H9 (cell line): ENCODE measurements at regions not wholly inside any gene's neighbourhood (a gene's known extent, or its start where the extent isn't known, plus 50 kb on each side); places are given as distances from the start of the nearest gene placed in this dataset.

Source experiments
- DNase-seq: peaks from one replicate; pipeline ENCODE4 v3.0.0-alpha.2; 2017
- H2AFZ ChIP-seq: one replicate; pipeline ENCODE4 v1.6.1; 2013; ENCODE audit warnings: mild to moderate bottlenecking, low read length, control low read depth, moderate library complexity
- H2AK5ac ChIP-seq: 2 replicates; pipeline ENCODE4 v1.6.1; 2013; ENCODE audit warnings: low read length, control low read depth, mixed read lengths; ENCODE audit not compliant: insufficient read length
- H2BK120ac ChIP-seq: one replicate; pipeline ENCODE4 v1.6.1; 2013; ENCODE audit warnings: low read depth, mild to moderate bottlenecking, low read length, control low read depth, inconsistent platforms; ENCODE audit not compliant: poor library complexity, severe bottlenecking
- H2BK12ac ChIP-seq: 2 replicates; pipeline ENCODE4 v1.6.1; 2013; ENCODE audit warnings: low read length, control low read depth, mixed read lengths, low read depth; ENCODE audit not compliant: insufficient read length
- H2BK15ac ChIP-seq: 2 replicates; pipeline ENCODE4 v1.6.1; 2013; ENCODE audit warnings: low read depth, low read length, control low read depth
- H2BK20ac ChIP-seq: one replicate; pipeline ENCODE4 v1.6.1; 2013; ENCODE audit warnings: low read depth, mild to moderate bottlenecking, low read length, control low read depth, inconsistent platforms; ENCODE audit not compliant: poor library complexity, severe bottlenecking
- H2BK5ac ChIP-seq: 2 replicates; pipeline ENCODE4 v1.6.1; 2013; ENCODE audit warnings: low read length, control low read depth, mixed read lengths; ENCODE audit not compliant: insufficient read length
- H3K14ac ChIP-seq: 2 replicates; pipeline ENCODE4 v1.6.1; 2013; ENCODE audit warnings: low read length, control low read depth; ENCODE audit not compliant: insufficient read depth
- H3K18ac ChIP-seq: 2 replicates; pipeline ENCODE4 v1.6.1; 2013; ENCODE audit warnings: low read depth, mild to moderate bottlenecking, mixed read lengths, low read length, control low read depth; ENCODE audit not compliant: insufficient read length
- H3K23ac ChIP-seq: 2 replicates; pipeline ENCODE4 v1.6.1; 2013; ENCODE audit warnings: low read length, control low read depth, mixed read lengths, low read depth; ENCODE audit not compliant: insufficient read length
- H3K23me2 ChIP-seq: 2 replicates; pipeline ENCODE4 v1.6.1; 2013; ENCODE audit warnings: low read depth, mild to moderate bottlenecking, mixed read lengths, low read length, control low read depth; ENCODE audit not compliant: insufficient read length, poor library complexity, severe bottlenecking
- H3K27ac ChIP-seq: 2 replicates; pipeline ENCODE4 v1.5.1; 2013; ENCODE audit warnings: low read length, control low read depth, mixed read lengths, low read depth; ENCODE audit not compliant: insufficient read length
- H3K27me3 ChIP-seq: 2 replicates; pipeline ENCODE4 v1.6.1; 2013; ENCODE audit warnings: low read length, control low read depth, inconsistent platforms; ENCODE audit not compliant: insufficient read depth
- H3K4ac ChIP-seq: 2 replicates; pipeline ENCODE4 v1.6.1; 2013; ENCODE audit warnings: low read depth, mild to moderate bottlenecking, control low read depth, inconsistent platforms, low read length, moderate library complexity
- H3K4me1 ChIP-seq: 2 replicates; pipeline ENCODE4 v1.6.1; 2013; ENCODE audit warnings: low read length, control low read depth, inconsistent platforms; ENCODE audit not compliant: insufficient read depth
- H3K4me2 ChIP-seq: 2 replicates; pipeline ENCODE4 v1.6.1; 2013; ENCODE audit warnings: low read length, control low read depth, mixed read lengths; ENCODE audit not compliant: insufficient read length, insufficient read depth
- H3K56ac ChIP-seq: 2 replicates; pipeline ENCODE4 v1.6.1; 2013; ENCODE audit warnings: low read depth, mild to moderate bottlenecking, mixed read lengths, low read length, control low read depth; ENCODE audit not compliant: insufficient read length
- H3K79me1 ChIP-seq: 2 replicates; pipeline ENCODE4 v1.6.1; 2013; ENCODE audit warnings: low read depth, mild to moderate bottlenecking, moderate library complexity, low read length, control low read depth, inconsistent platforms; ENCODE audit not compliant: insufficient read depth, poor library complexity, severe bottlenecking
- H3K79me2 ChIP-seq: 2 replicates; pipeline ENCODE4 v1.6.1; 2013; ENCODE audit warnings: low read length, control low read depth, inconsistent platforms; ENCODE audit not compliant: insufficient read depth
- H3K9ac ChIP-seq: 2 replicates; pipeline ENCODE4 v1.6.1; 2013; ENCODE audit warnings: low read length, control low read depth, mixed read lengths; ENCODE audit not compliant: insufficient read length; ENCODE audit errors: extremely low read depth
- H3K9me3 ChIP-seq: one replicate; pipeline ENCODE4 v1.6.1; 2013; ENCODE audit warnings: low read depth, low read length, inconsistent platforms; ENCODE audit not compliant: control insufficient read depth
- H3T11ph ChIP-seq: one replicate; pipeline ENCODE4 v1.6.1; 2013; ENCODE audit warnings: mild to moderate bottlenecking, low read length, control low read depth, inconsistent platforms
- H4K20me1 ChIP-seq: one replicate; pipeline ENCODE4 v1.6.1; 2013; ENCODE audit not compliant: control insufficient read depth, insufficient read length, insufficient read depth
- H4K5ac ChIP-seq: 2 replicates; pipeline ENCODE4 v1.6.1; 2013; ENCODE audit warnings: low read depth, mild to moderate bottlenecking, mixed read lengths, low read length, control low read depth; ENCODE audit not compliant: insufficient read length
- H4K8ac ChIP-seq: replicated peaks from 2 replicates; pipeline ENCODE4 v1.6.1; 2013; ENCODE audit warnings: low read length, control low read depth, mixed read lengths, low read depth; ENCODE audit not compliant: insufficient read length
- H4K91ac ChIP-seq: 2 replicates; pipeline ENCODE4 v1.6.1; 2013; ENCODE audit warnings: low read depth, mild to moderate bottlenecking, moderate library complexity, mixed read lengths, low read length, control low read depth; ENCODE audit not compliant: insufficient read length
- H3K27ac Mint-ChIP-seq, 3 experiments: 2 replicates in 2 of 3; 3 replicates in 1 of 3; pipeline ENCODE4 v1.8.0; 2020 to 2021; ENCODE audit warnings: mixed read lengths in 3 of 3, mild to moderate bottlenecking in 1 of 3, moderate library complexity in 1 of 3
- H3K27me3 Mint-ChIP-seq: 2 replicates; pipeline ENCODE4 v1.8.0; 2021; ENCODE audit warnings: low read depth, mild to moderate bottlenecking, moderate library complexity, mixed read lengths
- H3K36me3 Mint-ChIP-seq, 3 experiments: 2 replicates in 2 of 3; 3 replicates in 1 of 3; pipeline ENCODE4 v1.8.0; 2020 to 2021; ENCODE audit warnings: low read depth in 3 of 3, mixed read lengths in 3 of 3; ENCODE audit not compliant: insufficient read depth in 1 of 3
- H3K4me1 Mint-ChIP-seq, 2 experiments: 2 replicates each; pipeline ENCODE4 v1.8.0; 2020; ENCODE audit warnings: mixed read lengths in 2 of 2
- H3K4me3 Mint-ChIP-seq, 2 experiments: 2 replicates in 1 of 2; 3 replicates in 1 of 2; pipeline ENCODE4 v1.8.0; 2020 to 2021; ENCODE audit warnings: mild to moderate bottlenecking in 2 of 2, mixed read lengths in 2 of 2, moderate library complexity in 1 of 2
- H3K9me3 Mint-ChIP-seq, 2 experiments: 2 replicates in 1 of 2; 3 replicates in 1 of 2; pipeline ENCODE4 v1.8.0; 2020; ENCODE audit warnings: mild to moderate bottlenecking in 2 of 2, mixed read lengths in 2 of 2, moderate library complexity in 1 of 2
- WGBS: extraction: QIAGEN DNeasy Blood & Tissue Kit; methylation state at CpG from one replicate; pipeline ENCODE4 v1.1.7; 2013; ENCODE audit warnings: missing lambda C conversion rate, low lambda C conversion rate, mixed read lengths; ENCODE audit not compliant: insufficient read length; ENCODE audit errors: extremely low coverage; 5-methylcytosine and 5-hydroxymethylcytosine counted together
- TF ChIP-seq, protein P1 (sequence below): fragments of 200-600 bp; sonication (generic); conservative IDR thresholded peaks from 3 replicates; pipeline ENCODE4 v1.8.0; 2021; ENCODE audit warnings: antibody characterized with exemption, mild to moderate bottlenecking

DNA sequence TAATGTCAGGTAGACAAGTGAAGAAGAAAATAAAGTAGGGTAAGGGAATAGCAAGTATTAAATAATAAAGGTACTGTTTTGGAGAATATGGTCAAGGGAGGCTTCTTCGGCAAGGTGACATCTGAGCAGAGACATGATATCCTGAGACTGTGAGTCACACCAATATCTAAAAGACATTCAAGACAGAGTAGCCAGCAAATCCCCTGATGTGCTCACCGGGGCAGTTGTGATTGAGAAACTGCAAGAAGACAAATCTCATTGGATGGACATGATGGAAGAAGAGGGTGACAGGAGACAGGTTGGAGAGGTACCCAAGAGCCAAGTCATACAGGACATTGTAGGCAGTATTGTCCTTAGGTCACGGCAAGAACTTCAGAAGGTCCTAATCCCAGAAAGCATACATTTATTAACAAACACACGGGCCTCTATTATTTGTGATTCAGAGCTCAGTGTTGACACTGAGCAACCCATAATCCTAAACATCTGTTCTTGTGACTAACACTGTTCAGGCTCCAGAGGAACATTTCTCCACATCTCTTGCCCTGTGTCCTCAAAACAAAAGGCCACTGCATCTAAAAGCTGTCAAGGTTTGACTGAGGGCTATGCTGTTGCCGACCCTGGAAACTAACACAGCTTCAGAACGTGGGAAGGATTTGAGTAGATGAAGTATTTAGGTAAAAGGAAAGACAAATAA, 258.7 kb upstream of the CLINT1 start:
- H3K9ac ChIP-seq: no peak overlapping the region
- no peaks in the 10 kb centered on the region for H3K79me1 ChIP-seq
- peaks cover 2 to 8% of the 10 kb centered on the region in 2 experiments; a peak in 3 of 4 replicates for H3K4me1 Mint-ChIP-seq
- H2AFZ ChIP-seq: no peak overlapping the region
- no peaks in the 10 kb centered on the region for H3K79me2 ChIP-seq
- H3K27ac Mint-ChIP-seq: no peak overlapping the region
- H3K4me1 ChIP-seq: no peaks in the 10 kb centered on the region
- no peak overlapping the region for H3K27ac ChIP-seq
- no peak overlapping the region for H3K4ac ChIP-seq
- no peaks in the 10 kb centered on the region; the same call in 1 of the 2 replicates for H3K27me3 ChIP-seq
- no peaks in the 10 kb centered on the region for H3K23me2 ChIP-seq
- no peak overlapping the region for H3K4me3 Mint-ChIP-seq
- H2BK120ac ChIP-seq: no peak overlapping the region
- H3K14ac ChIP-seq: no peak overlapping the region
- no peak overlapping the region for H3K23ac ChIP-seq
- H2BK5ac ChIP-seq: no peak overlapping the region
- H2BK20ac ChIP-seq: no peak overlapping the region
- peaks cover 30% of the 10 kb centered on the region for H3K27me3 Mint-ChIP-seq
- H2BK15ac ChIP-seq: no peak overlapping the region
- no peaks in the 10 kb centered on the region for H3K36me3 Mint-ChIP-seq
- no peaks in the 10 kb centered on the region for H4K20me1 ChIP-seq
- H4K91ac ChIP-seq: no peak overlapping the region
- no CpG with 5 or more reads among the region's 6 CpGs for WGBS
- H4K8ac ChIP-seq: no peak overlapping the region
- H2BK12ac ChIP-seq: no peak overlapping the region
- H2AK5ac ChIP-seq: no peak overlapping the region
- H3T11ph ChIP-seq: no peak overlapping the region
- H4K5ac ChIP-seq: no peak overlapping the region
- H3K9me3 ChIP-seq: no peaks in the 10 kb centered on the region
- TF ChIP-seq, protein P1, sequence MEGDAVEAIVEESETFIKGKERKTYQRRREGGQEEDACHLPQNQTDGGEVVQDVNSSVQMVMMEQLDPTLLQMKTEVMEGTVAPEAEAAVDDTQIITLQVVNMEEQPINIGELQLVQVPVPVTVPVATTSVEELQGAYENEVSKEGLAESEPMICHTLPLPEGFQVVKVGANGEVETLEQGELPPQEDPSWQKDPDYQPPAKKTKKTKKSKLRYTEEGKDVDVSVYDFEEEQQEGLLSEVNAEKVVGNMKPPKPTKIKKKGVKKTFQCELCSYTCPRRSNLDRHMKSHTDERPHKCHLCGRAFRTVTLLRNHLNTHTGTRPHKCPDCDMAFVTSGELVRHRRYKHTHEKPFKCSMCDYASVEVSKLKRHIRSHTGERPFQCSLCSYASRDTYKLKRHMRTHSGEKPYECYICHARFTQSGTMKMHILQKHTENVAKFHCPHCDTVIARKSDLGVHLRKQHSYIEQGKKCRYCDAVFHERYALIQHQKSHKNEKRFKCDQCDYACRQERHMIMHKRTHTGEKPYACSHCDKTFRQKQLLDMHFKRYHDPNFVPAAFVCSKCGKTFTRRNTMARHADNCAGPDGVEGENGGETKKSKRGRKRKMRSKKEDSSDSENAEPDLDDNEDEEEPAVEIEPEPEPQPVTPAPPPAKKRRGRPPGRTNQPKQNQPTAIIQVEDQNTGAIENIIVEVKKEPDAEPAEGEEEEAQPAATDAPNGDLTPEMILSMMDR: no peak
- H3K4me2 ChIP-seq: no peak overlapping the region
- H3K56ac ChIP-seq: no peak overlapping the region
- no peaks in the 10 kb centered on the region; a peak in 2 of 5 replicates for H3K9me3 Mint-ChIP-seq
- no peak for DNase-seq
- H3K18ac ChIP-seq: no peak overlapping the region
